ENCODE measurements at regions not wholly inside any gene's neighbourhood (a gene's known extent, or its start where the extent isn't known, plus 50 kb on each side); places are given as distances from the start of the nearest gene placed in this dataset.

- Mint-ChIP-seq H3K27ac (no peak overlapping the region), H3K4me3 (no peak overlapping the region), H3K4me1 (no peaks in the 10 kb centered on the region), H3K36me3 (no peaks in the 10 kb centered on the region), H3K9me3 (peaks cover 0 to 3% (median 0%) of the 10 kb centered on the region in 7 donors), H3K27me3 (no peaks in the 10 kb centered on the region)
- Histone ChIP-seq H3K9me3 (ENCODE audit: control insufficient read depth in 2 of 2, low read length in 2 of 2) (peaks cover 0 to 3% of the 10 kb centered on the region in 2 experiments), H3K27ac (ENCODE audit: insufficient read depth, low read length, poor library complexity, severe bottlenecking) (no peak overlapping the region), H3K27me3 (ENCODE audit: control insufficient read depth, insufficient read depth, low read length) (no peaks in the 10 kb centered on the region), H3K4me1 (ENCODE audit: control insufficient read depth, insufficient read depth, low read length, poor library complexity, severe bottlenecking) (no peaks in the 10 kb centered on the region), H3K4me3 (ENCODE audit: low read depth, low read length) (no peak overlapping the region), H3K36me3 (ENCODE audit: control insufficient read depth, insufficient read depth, low read length) (no peaks in the 10 kb centered on the region)
- ATAC-seq (ENCODE audit: low read depth in 2 of 2), result no peak
- DNase-seq, result no peak
Observed at GRCh38 chr11:15710580-15711275, 596.0 kb downstream of the INSC start.

- Histone ChIP-seq H3K4me1 (ENCODE audit: control insufficient read depth, insufficient read depth, low read length, poor library complexity, severe bottlenecking) (no peaks in the 10 kb centered on the region), H3K4me3 (ENCODE audit: low read depth, low read length) (no peak overlapping the region), H3K27ac (ENCODE audit: insufficient read depth, low read length, poor library complexity, severe bottlenecking) (no peak overlapping the region), H3K27me3 (ENCODE audit: control insufficient read depth, insufficient read depth, low read length) (no peaks in the 10 kb centered on the region), H3K36me3 (ENCODE audit: control insufficient read depth, insufficient read depth, low read length) (no peaks in the 10 kb centered on the region), H3K9me3 (ENCODE audit: control insufficient read depth in 2 of 2, low read length in 2 of 2) (peaks cover 0 to 3% of the 10 kb centered on the region in 2 experiments)
- Mint-ChIP-seq H3K9me3 (peaks cover 0 to 3% (median 0%) of the 10 kb centered on the region in 7 donors), H3K27me3 (no peaks in the 10 kb centered on the region), H3K27ac (no peak overlapping the region), H3K36me3 (no peaks in the 10 kb centered on the region), H3K4me3 (no peak overlapping the region), H3K4me1 (no peaks in the 10 kb centered on the region)
- no peak for ATAC-seq (ENCODE audit: low read depth in 2 of 2)
- DNase-seq, result no peak
Observed at GRCh38 chr11:15711311-15711710, 596.6 kb downstream of the INSC start.

- Histone ChIP-seq H3K4me3 (ENCODE audit: low read depth, low read length) (no peak overlapping the region), H3K9me3 (ENCODE audit: control insufficient read depth in 2 of 2, low read length in 2 of 2) (no peaks in the 10 kb centered on the region), H3K4me1 (ENCODE audit: control insufficient read depth, insufficient read depth, low read length, poor library complexity, severe bottlenecking) (no peaks in the 10 kb centered on the region), H3K36me3 (ENCODE audit: control insufficient read depth, insufficient read depth, low read length) (no peaks in the 10 kb centered on the region), H3K27me3 (ENCODE audit: control insufficient read depth, insufficient read depth, low read length) (no peaks in the 10 kb centered on the region), H3K27ac (ENCODE audit: insufficient read depth, low read length, poor library complexity, severe bottlenecking) (no peak overlapping the region)
- Mint-ChIP-seq H3K9me3 (peaks cover 0 to 2% (median 0%) of the 10 kb centered on the region in 7 donors), H3K4me3 (no peak overlapping the region), H3K27ac (no peak overlapping the region), H3K36me3 (no peaks in the 10 kb centered on the region), H3K27me3 (no peaks in the 10 kb centered on the region), H3K4me1 (no peaks in the 10 kb centered on the region)
- ATAC-seq (ENCODE audit: low read depth in 2 of 2), result no peak
- DNase-seq, result no peak
Observed at GRCh38 chr11:15714641-15715399, 600.1 kb downstream of the INSC start.

GRCh38 chr11:15716550-15716949, 601.8 kb downstream of the INSC start:
- no peak overlapping the region for H3K27ac ChIP-seq (ENCODE audit: insufficient read depth, low read length, poor library complexity, severe bottlenecking)
- H3K36me3 Mint-ChIP-seq, result no peaks in the 10 kb centered on the region
- no peak overlapping the region for H3K4me3 Mint-ChIP-seq
- no peaks in the 10 kb centered on the region for H3K27me3 ChIP-seq (ENCODE audit: control insufficient read depth, insufficient read depth, low read length)
- H3K4me1 ChIP-seq (ENCODE audit: control insufficient read depth, insufficient read depth, low read length, poor library complexity, severe bottlenecking), result no peaks in the 10 kb centered on the region
- H3K9me3 Mint-ChIP-seq, result peaks cover 0 to 6% (median 2%) of the 10 kb centered on the region in 7 donors
- no peaks in the 10 kb centered on the region for H3K27me3 Mint-ChIP-seq
- H3K4me1 Mint-ChIP-seq, result no peaks in the 10 kb centered on the region
- H3K27ac Mint-ChIP-seq, result no peak overlapping the region
- no peak for ATAC-seq (ENCODE audit: low read depth in 2 of 2)
- no peaks in the 10 kb centered on the region for H3K9me3 ChIP-seq (ENCODE audit: control insufficient read depth in 2 of 2, low read length in 2 of 2)
- no peaks in the 10 kb centered on the region for H3K36me3 ChIP-seq (ENCODE audit: control insufficient read depth, insufficient read depth, low read length)
- no peak for DNase-seq
- H3K4me3 ChIP-seq (ENCODE audit: low read depth, low read length), result no peak overlapping the region

- H3K27ac ChIP-seq (ENCODE audit: insufficient read depth, low read length, poor library complexity, severe bottlenecking), result no peak overlapping the region
- H3K27ac Mint-ChIP-seq, result no peak overlapping the region
- no peak for ATAC-seq (ENCODE audit: low read depth in 2 of 2)
Observed at GRCh38 chr11:15720460-15720859, 605.7 kb downstream of the INSC start.

GRCh38 chr11:15723966-15724365, 609.2 kb downstream of the INSC start:
- no peak for DNase-seq
- no peak overlapping the region for H3K27ac ChIP-seq (ENCODE audit: insufficient read depth, low read length, poor library complexity, severe bottlenecking)
- Mint-ChIP-seq H3K27ac (no peak overlapping the region), H3K27me3 (no peaks in the 10 kb centered on the region), H3K36me3 (no peaks in the 10 kb centered on the region), H3K4me1 (no peaks in the 10 kb centered on the region), H3K9me3 (peaks cover 0 to 8% (median 2%) of the 10 kb centered on the region in 7 donors), H3K4me3 (no peak overlapping the region)
- H3K27me3 ChIP-seq (ENCODE audit: control insufficient read depth, insufficient read depth, low read length), result no peaks in the 10 kb centered on the region
- ATAC-seq (ENCODE audit: low read depth in 2 of 2), result no peak
- no peaks in the 10 kb centered on the region for H3K9me3 ChIP-seq (ENCODE audit: control insufficient read depth in 2 of 2, low read length in 2 of 2)
- H3K4me1 ChIP-seq (ENCODE audit: control insufficient read depth, insufficient read depth, low read length, poor library complexity, severe bottlenecking), result no peaks in the 10 kb centered on the region
- H3K4me3 ChIP-seq (ENCODE audit: low read depth, low read length), result no peak overlapping the region
- H3K36me3 ChIP-seq (ENCODE audit: control insufficient read depth, insufficient read depth, low read length), result no peaks in the 10 kb centered on the region

More at GRCh38 chr11:15720460-15720859, 605.7 kb downstream of the INSC start:
- DNase-seq, result no peak
- H3K4me3 Mint-ChIP-seq, result no peak overlapping the region
- Histone ChIP-seq H3K4me3 (ENCODE audit: low read depth, low read length) (no peak overlapping the region), H3K9me3 (ENCODE audit: control insufficient read depth in 2 of 2, low read length in 2 of 2) (no peaks in the 10 kb centered on the region), H3K4me1 (ENCODE audit: control insufficient read depth, insufficient read depth, low read length, poor library complexity, severe bottlenecking) (no peaks in the 10 kb centered on the region), H3K36me3 (ENCODE audit: control insufficient read depth, insufficient read depth, low read length) (no peaks in the 10 kb centered on the region), H3K27me3 (ENCODE audit: control insufficient read depth, insufficient read depth, low read length) (no peaks in the 10 kb centered on the region)
- no peaks in the 10 kb centered on the region for H3K27me3 Mint-ChIP-seq
- H3K4me1 Mint-ChIP-seq, result no peaks in the 10 kb centered on the region
- no peaks in the 10 kb centered on the region for H3K36me3 Mint-ChIP-seq
- peaks cover 0 to 6% (median 2%) of the 10 kb centered on the region in 7 donors for H3K9me3 Mint-ChIP-seq

GRCh38 chr11:15724601-15725000, 609.9 kb downstream of the INSC start:
- H3K4me3 Mint-ChIP-seq, result no peak overlapping the region
- H3K27ac ChIP-seq (ENCODE audit: insufficient read depth, low read length, poor library complexity, severe bottlenecking), result no peak overlapping the region
- no peak for DNase-seq
- no peaks in the 10 kb centered on the region for H3K27me3 Mint-ChIP-seq
- no peaks in the 10 kb centered on the region for H3K36me3 ChIP-seq (ENCODE audit: control insufficient read depth, insufficient read depth, low read length)
- H3K27me3 ChIP-seq (ENCODE audit: control insufficient read depth, insufficient read depth, low read length), result no peaks in the 10 kb centered on the region
- ATAC-seq (ENCODE audit: low read depth in 2 of 2), result no peak
- no peaks in the 10 kb centered on the region for H3K4me1 Mint-ChIP-seq
- no peaks in the 10 kb centered on the region for H3K36me3 Mint-ChIP-seq
- H3K27ac Mint-ChIP-seq, result no peak overlapping the region
- H3K4me3 ChIP-seq (ENCODE audit: low read depth, low read length), result no peak overlapping the region
- no peaks in the 10 kb centered on the region for H3K4me1 ChIP-seq (ENCODE audit: control insufficient read depth, insufficient read depth, low read length, poor library complexity, severe bottlenecking)
- peaks cover 0 to 8% (median 2%) of the 10 kb centered on the region in 7 donors for H3K9me3 Mint-ChIP-seq
- no peaks in the 10 kb centered on the region for H3K9me3 ChIP-seq (ENCODE audit: control insufficient read depth in 2 of 2, low read length in 2 of 2)

- Histone ChIP-seq H3K27ac (ENCODE audit: insufficient read depth, low read length, poor library complexity, severe bottlenecking) (no peak overlapping the region), H3K4me3 (ENCODE audit: low read depth, low read length) (no peak overlapping the region), H3K36me3 (ENCODE audit: control insufficient read depth, insufficient read depth, low read length) (no peaks in the 10 kb centered on the region), H3K27me3 (ENCODE audit: control insufficient read depth, insufficient read depth, low read length) (no peaks in the 10 kb centered on the region), H3K9me3 (ENCODE audit: control insufficient read depth in 2 of 2, low read length in 2 of 2) (no peaks in the 10 kb centered on the region), H3K4me1 (ENCODE audit: control insufficient read depth, insufficient read depth, low read length, poor library complexity, severe bottlenecking) (no peaks in the 10 kb centered on the region)
- H3K27ac Mint-ChIP-seq, result no peak overlapping the region
- H3K27me3 Mint-ChIP-seq, result no peaks in the 10 kb centered on the region
- ATAC-seq (ENCODE audit: low read depth in 2 of 2) (no peak), DNase-seq (no peak)
- H3K36me3 Mint-ChIP-seq, result no peaks in the 10 kb centered on the region
- H3K4me3 Mint-ChIP-seq, result no peak overlapping the region
- H3K4me1 Mint-ChIP-seq, result no peaks in the 10 kb centered on the region
- H3K9me3 Mint-ChIP-seq, result peaks cover 0 to 8% (median 2%) of the 10 kb centered on the region in 7 donors
Observed at GRCh38 chr11:15725246-15725645, 610.5 kb downstream of the INSC start.

Measured in CD4-positive, CD25-positive, alpha-beta regulatory T cell (primary cell).